Body of pancreas (tissue), 4 donors: ENCODE measurements at regions not wholly inside any gene's neighbourhood (a gene's known extent, or its start where the extent isn't known, plus 50 kb on each side); places are given as distances from the start of the nearest gene placed in this dataset.

Experiments used
- ATAC-seq: fragments of 150-250 bp; one replicate; pipeline ENCODE4 v1.9.1; 2016
- DNase-seq, 4 donors: peaks; one replicate each; pipeline ENCODE4 v3.0.0-alpha.2; 2019
- H3K27ac ChIP-seq, 4 donors: fragments of 200-600 bp; sonication (generic); 1 replicate in 3 of 4; 2 replicates in 1 of 4; pipeline versions ENCODE4 v1.5.1 to v1.6.1; 2016 to 2019; ENCODE audit warnings: mild to moderate bottlenecking in 1 of 4, mixed read lengths in 1 of 4, moderate library complexity in 1 of 4
- H3K27me3 ChIP-seq, 2 donors: fragments of 200-600 bp; sonication (generic); one replicate each; pipeline ENCODE4 v1.6.0; 2016; ENCODE audit warnings: mild to moderate bottlenecking in 1 of 2
- H3K36me3 ChIP-seq, 2 donors: fragments of 200-600 bp; sonication (generic); replicated peaks in 1 of 2; 2 replicates each; pipeline ENCODE4 v1.5.1; 2016; ENCODE audit warnings: low read depth in 2 of 2; ENCODE audit not compliant: insufficient read depth in 1 of 2
- H3K4me1 ChIP-seq: fragments of 200-600 bp; sonication (generic); one replicate; pipeline ENCODE4 v1.6.0; 2016
- H3K4me3 ChIP-seq, 2 donors: fragments of 200-600 bp; sonication (generic); 1 replicate in 1 of 2; 2 replicates in 1 of 2; pipeline ENCODE4 v1.5.1; 2016 to 2019
- H3K9me3 ChIP-seq, 3 donors: fragments of 200-600 bp; sonication (generic); 1 replicate in 2 of 3; 2 replicates in 1 of 3; pipeline ENCODE4 v1.5.1; 2016
- POLR2A ChIP-seq, 3 donors: fragments of 450-650 bp; IDR thresholded peaks; one replicate each; pipeline ENCODE4 v1.6.1; 2016; ENCODE audit warnings: antibody characterized with exemption in 3 of 3, mild to moderate bottlenecking in 2 of 3
- WGBS, 2 donors: methylation state at CpG; one replicate each; pipeline ENCODE4 v1.1.5; 2017; 5-methylcytosine and 5-hydroxymethylcytosine counted together
- intact Hi-C: fragments of 100-400 bp; cut with DNase I; formaldehyde crosslinking; loops from one replicate; pipeline ENCODE4 v1.15.1; 2023
- TF ChIP-seq, protein P1 (sequence below), 7 experiments: fragments of 450-650 bp in 4 of 7; fragments of 200-600 bp in 3 of 7; sonication (generic) in 3 of 7; IDR thresholded peaks; one replicate each; pipeline ENCODE4 v1.5.1; 2016 to 2019; ENCODE audit warnings: antibody characterized with exemption in 7 of 7

DNA sequence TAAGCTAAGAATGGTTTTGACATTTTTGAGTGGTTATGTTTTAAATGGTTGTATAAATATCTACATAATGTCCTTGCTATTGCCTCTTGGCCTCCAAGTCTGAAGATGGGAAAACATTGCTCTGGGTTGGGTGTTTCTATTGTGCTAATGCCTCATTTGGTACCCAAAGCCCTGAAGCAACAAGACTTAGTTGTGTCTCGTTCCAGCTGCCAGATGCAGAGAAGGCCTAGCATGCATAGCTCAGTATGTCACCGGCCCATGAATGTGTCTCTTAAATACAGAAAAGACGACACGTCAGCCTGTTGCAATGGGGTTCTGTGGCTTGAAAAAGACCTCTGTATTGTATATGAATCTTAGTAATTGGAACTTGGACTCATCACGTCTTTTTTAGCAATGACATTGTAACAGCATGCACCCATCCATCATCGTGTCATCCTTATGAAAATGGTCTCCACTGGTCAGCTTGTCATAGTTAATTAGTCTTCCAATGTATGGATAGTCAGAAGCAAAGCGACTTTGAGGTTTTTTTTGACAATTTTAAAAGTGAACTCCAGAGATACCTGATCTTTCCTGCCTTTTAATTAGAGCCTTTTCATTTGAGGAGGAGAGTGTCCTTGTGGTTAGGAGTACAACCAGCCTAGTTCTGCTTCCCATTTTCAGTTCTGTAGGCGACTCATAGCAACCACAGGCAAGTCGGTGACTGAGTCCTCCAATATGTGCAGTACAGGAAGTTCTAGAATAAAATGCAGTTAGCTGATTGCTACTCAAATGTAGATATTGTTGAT is 126.4 kb upstream of the GATB start:
- Histone ChIP-seq H3K27ac (no peak overlapping the region), H3K9me3 (no peaks in the 10 kb centered on the region), H3K36me3 (no peaks in the 10 kb centered on the region), H3K27me3 (no peaks in the 10 kb centered on the region), H3K4me1 (no peaks in the 10 kb centered on the region), H3K4me3 (no peak overlapping the region)
- ATAC-seq (no peak), DNase-seq (no peak)
- intact Hi-C loops = loop anchor here (10.0 kb wide), 1 partner anchor 58 kb away; no protein-coding TSS in a partner anchor
- WGBS, 2 donors = 63 to 81% methylated on average over 9 of the region's 9 CpGs
- TF ChIP-seq, protein P1, sequence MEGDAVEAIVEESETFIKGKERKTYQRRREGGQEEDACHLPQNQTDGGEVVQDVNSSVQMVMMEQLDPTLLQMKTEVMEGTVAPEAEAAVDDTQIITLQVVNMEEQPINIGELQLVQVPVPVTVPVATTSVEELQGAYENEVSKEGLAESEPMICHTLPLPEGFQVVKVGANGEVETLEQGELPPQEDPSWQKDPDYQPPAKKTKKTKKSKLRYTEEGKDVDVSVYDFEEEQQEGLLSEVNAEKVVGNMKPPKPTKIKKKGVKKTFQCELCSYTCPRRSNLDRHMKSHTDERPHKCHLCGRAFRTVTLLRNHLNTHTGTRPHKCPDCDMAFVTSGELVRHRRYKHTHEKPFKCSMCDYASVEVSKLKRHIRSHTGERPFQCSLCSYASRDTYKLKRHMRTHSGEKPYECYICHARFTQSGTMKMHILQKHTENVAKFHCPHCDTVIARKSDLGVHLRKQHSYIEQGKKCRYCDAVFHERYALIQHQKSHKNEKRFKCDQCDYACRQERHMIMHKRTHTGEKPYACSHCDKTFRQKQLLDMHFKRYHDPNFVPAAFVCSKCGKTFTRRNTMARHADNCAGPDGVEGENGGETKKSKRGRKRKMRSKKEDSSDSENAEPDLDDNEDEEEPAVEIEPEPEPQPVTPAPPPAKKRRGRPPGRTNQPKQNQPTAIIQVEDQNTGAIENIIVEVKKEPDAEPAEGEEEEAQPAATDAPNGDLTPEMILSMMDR (IDR thresholded peaks at IDR 0.05) = no peak
- TF ChIP-seq POLR2A (IDR thresholded peaks at IDR 0.05) = no peak

DNA sequence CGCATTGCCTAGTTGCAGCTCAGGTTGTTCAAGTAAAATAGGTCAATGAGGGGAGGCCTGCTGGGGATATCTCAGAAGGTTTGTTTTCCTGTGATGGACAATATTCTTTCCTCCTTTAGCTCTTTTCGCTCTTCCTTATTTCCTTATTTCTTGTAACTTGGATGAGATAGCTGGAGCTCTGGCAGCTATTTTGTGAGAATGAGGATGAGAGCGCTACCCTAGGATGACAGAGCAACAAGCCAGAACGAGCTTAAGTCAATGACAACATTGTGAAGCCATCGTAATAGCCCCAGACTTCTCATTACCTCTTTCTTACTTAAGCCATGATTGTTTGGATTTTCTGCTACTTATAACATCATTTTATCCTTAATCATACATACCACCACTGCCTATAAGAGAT is 124.3 kb upstream of the GATB start:
- Histone ChIP-seq H3K9me3 (no peaks in the 10 kb centered on the region), H3K4me3 (no peak overlapping the region), H3K27ac (no peak overlapping the region), H3K4me1 (no peaks in the 10 kb centered on the region), H3K27me3 (no peaks in the 10 kb centered on the region), H3K36me3 (no peaks in the 10 kb centered on the region)
- ATAC-seq (no peak), DNase-seq (no peak)
- intact Hi-C loops = loop anchor here (10.0 kb wide), 1 partner anchor 60 kb away; no protein-coding TSS in a partner anchor
- no peak for TF ChIP-seq POLR2A (IDR thresholded peaks at IDR 0.05)
- TF ChIP-seq, protein P1 (IDR thresholded peaks at IDR 0.05) = no peak
- WGBS, 2 donors = 80 to 82% methylated on average over 5 of the region's 5 CpGs

DNA sequence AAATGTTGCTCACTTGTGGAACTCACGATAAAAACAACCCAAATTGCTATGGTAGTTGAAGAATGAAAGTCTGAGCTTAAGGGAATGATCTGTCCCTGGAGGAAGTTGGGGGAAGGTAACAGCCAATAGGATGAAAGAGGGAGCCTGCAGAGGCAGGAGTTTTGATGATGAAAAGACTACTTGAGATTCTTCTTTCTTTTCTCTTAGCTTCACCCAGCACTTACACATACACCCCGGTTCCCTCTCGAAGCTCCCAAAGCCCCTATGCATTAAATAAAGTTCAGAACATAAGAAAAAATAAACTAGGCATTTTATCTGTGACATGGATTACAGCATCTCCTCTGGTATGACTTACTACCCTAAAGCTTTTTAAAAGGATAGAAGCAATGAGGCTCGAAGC is 122.9 kb upstream of the GATB start:
- Histone ChIP-seq H3K36me3 (no peaks in the 10 kb centered on the region), H3K9me3 (no peaks in the 10 kb centered on the region), H3K4me1 (no peaks in the 10 kb centered on the region), H3K4me3 (no peak overlapping the region), H3K27ac (no peak overlapping the region), H3K27me3 (no peaks in the 10 kb centered on the region)
- intact Hi-C loops = loop anchor here (10.0 kb wide), 1 partner anchor 61 kb away; no protein-coding TSS in a partner anchor
- no peak for ATAC-seq
- 81 to 87% methylated on average over 4 of the region's 4 CpGs for WGBS, 2 donors
- DNase-seq = no peak
- TF ChIP-seq, protein P1 (IDR thresholded peaks at IDR 0.05) = no peak
- TF ChIP-seq POLR2A (IDR thresholded peaks at IDR 0.05) = no peak

DNA sequence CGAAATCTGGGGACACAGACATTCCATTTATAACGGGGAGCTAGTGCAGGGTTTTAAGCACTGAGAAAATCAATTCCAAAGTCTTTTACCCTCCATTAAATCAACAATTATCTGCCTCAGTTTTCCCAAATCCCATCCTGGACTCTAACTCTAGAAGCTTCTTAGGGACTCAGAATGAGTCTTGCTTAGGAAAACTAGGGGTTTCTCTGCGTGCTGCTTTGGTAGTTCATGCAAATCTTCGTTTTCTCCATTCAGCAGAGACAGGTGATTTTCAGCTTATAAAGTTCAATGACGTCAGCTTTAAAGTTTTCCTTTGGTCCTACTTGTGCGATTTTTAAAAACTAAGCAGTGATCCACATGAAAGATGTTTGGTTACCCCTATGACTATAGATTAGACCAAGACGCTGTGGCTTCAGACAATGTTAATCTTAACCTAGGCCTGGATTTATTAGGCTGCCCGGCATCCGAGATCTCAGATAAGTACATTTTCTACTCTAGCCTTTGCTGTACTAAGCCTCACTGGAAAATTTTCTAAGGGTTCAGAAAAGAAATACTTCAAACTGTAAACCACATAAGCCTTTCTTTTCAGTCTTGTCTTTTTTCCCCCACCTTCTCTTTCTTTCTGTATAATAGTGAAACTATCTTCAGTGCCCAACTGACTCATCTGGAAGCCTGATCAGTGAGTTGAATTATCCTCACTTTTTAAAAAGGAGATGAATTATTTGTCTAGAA is 121.4 kb upstream of the GATB start:
- Histone ChIP-seq H3K4me3 (no peak overlapping the region), H3K9me3 (no peaks in the 10 kb centered on the region), H3K36me3 (no peaks in the 10 kb centered on the region), H3K4me1 (no peaks in the 10 kb centered on the region), H3K27ac (no peak overlapping the region), H3K27me3 (no peaks in the 10 kb centered on the region)
- DNase-seq (no peak), ATAC-seq (no peak)
- WGBS, 2 donors = 67 to 71% methylated on average over 9 of the region's 9 CpGs
- intact Hi-C loops = loop anchor here (10.0 kb wide), 1 partner anchor 63 kb away; no protein-coding TSS in a partner anchor
- TF ChIP-seq, protein P1 (IDR thresholded peaks at IDR 0.05) = no peak
- TF ChIP-seq POLR2A (IDR thresholded peaks at IDR 0.05) = no peak
